SU-DHL-6 (cell line): ENCODE measurements at regions not wholly inside any gene's neighbourhood (a gene's known extent, or its start where the extent isn't known, plus 50 kb on each side); places are given as distances from the start of the nearest gene placed in this dataset.

Experiments used
- H2AFZ ChIP-seq: fragments of 200-600 bp; sonication (generic); 2 replicates; pipeline ENCODE4 v1.6.1; 2014; ENCODE audit warnings: low read depth, mild to moderate bottlenecking, moderate library complexity, mixed read lengths, antibody characterized with exemption, low read length; ENCODE audit not compliant: severe bottlenecking
- H3F3A ChIP-seq: fragments of 200-600 bp; shearing (Covaris generic); 2 replicates; pipeline ENCODE4 v1.6.0; 2016; ENCODE audit warnings: antibody characterized with exemption, mild to moderate bottlenecking; ENCODE audit not compliant: insufficient read depth
- H3K27ac ChIP-seq: fragments of 200-600 bp; sonication (generic); 2 replicates; pipeline ENCODE4 v1.5.1; 2016; ENCODE audit warnings: low read depth, mild to moderate bottlenecking, low read length, moderate library complexity, mixed read lengths
- H3K27me3 ChIP-seq: fragments of 200-600 bp; sonication (generic), shearing (Covaris generic); 2 replicates; pipeline ENCODE4 v1.6.0; 2014; ENCODE audit warnings: mild to moderate bottlenecking, low read length
- H3K36me3 ChIP-seq: fragments of 200-600 bp; sonication (generic); 2 replicates; pipeline ENCODE4 v1.6.1; 2014; ENCODE audit warnings: mild to moderate bottlenecking, low read length, mixed read lengths
- H3K4me2 ChIP-seq: fragments of 300-600, 200-600 bp; shearing (Covaris generic), sonication (generic); 2 replicates; pipeline ENCODE4 v1.6.0; 2014; ENCODE audit warnings: low read length, low read depth, mild to moderate bottlenecking; ENCODE audit not compliant: poor library complexity, severe bottlenecking
- H3K4me3 ChIP-seq: fragments of 200-600 bp; sonication (generic); 2 replicates; pipeline ENCODE4 v1.5.1; 2014; ENCODE audit warnings: antibody characterized with exemption, low read length, mild to moderate bottlenecking, mixed read lengths; ENCODE audit not compliant: insufficient read depth, poor library complexity, severe bottlenecking
- H3K79me2 ChIP-seq: fragments of 200-600 bp; sonication (generic); 2 replicates; pipeline ENCODE4 v1.6.1; 2014; ENCODE audit warnings: mild to moderate bottlenecking, low read length, moderate library complexity; ENCODE audit not compliant: insufficient read depth
- H3K9ac ChIP-seq: fragments of 200-600 bp; sonication (generic); 2 replicates; pipeline ENCODE4 v1.7.0; 2014; ENCODE audit warnings: mild to moderate bottlenecking, low read length
- H3K9me2 ChIP-seq: fragments of 200-600 bp; sonication (generic); replicated peaks from 2 replicates; pipeline ENCODE4 v1.6.1; 2014; ENCODE audit warnings: low read length; ENCODE audit not compliant: insufficient read depth
- H3K9me3 ChIP-seq: fragments of 200-600 bp; sonication (generic); 2 replicates; pipeline ENCODE4 v1.6.1; 2014; ENCODE audit warnings: low read length, mixed read lengths; ENCODE audit not compliant: insufficient read depth
- H4K20me1 ChIP-seq: fragments of 200-600 bp; sonication (generic); 2 replicates; pipeline ENCODE4 v1.6.1; 2014; ENCODE audit warnings: low read depth, mild to moderate bottlenecking, antibody characterized with exemption, low read length, moderate library complexity, mixed read lengths
- EZH2phosphoT487 ChIP-seq: fragments of 200-600 bp; sonication (generic), shearing (Covaris generic); conservative IDR thresholded peaks from 2 replicates; pipeline ENCODE4 v1.6.1; 2018; ENCODE audit warnings: mild to moderate bottlenecking, antibody characterized with exemption, low read length, moderate library complexity, mixed read lengths
- TF ChIP-seq, protein P1 (sequence below): fragments of 200-600 bp; sonication (generic); IDR thresholded peaks from one replicate; pipeline ENCODE4 v1.5.1; 2017; ENCODE audit warnings: antibody characterized with exemption, mild to moderate bottlenecking, low read length, moderate library complexity; ENCODE audit not compliant: insufficient read depth, poor library complexity, severe bottlenecking

GRCh38 chr7:67817481-67817880 lies 820.8 kb downstream of the TYW1 start:
- no peaks in the 10 kb centered on the region for H4K20me1 ChIP-seq
- no peak overlapping the region for H2AFZ ChIP-seq
- H3K79me2 ChIP-seq: no peaks in the 10 kb centered on the region
- H3K27me3 ChIP-seq: no peaks in the 10 kb centered on the region
- no peak overlapping the region for H3K9ac ChIP-seq
- H3K9me2 ChIP-seq: no peaks in the 10 kb centered on the region
- no peaks in the 10 kb centered on the region for H3K9me3 ChIP-seq
- no peak overlapping the region for H3K27ac ChIP-seq
- no peaks in the 10 kb centered on the region for H3F3A ChIP-seq
- H3K4me3 ChIP-seq: no peak overlapping the region
- TF ChIP-seq EZH2phosphoT487: no peak
- TF ChIP-seq, protein P1, sequence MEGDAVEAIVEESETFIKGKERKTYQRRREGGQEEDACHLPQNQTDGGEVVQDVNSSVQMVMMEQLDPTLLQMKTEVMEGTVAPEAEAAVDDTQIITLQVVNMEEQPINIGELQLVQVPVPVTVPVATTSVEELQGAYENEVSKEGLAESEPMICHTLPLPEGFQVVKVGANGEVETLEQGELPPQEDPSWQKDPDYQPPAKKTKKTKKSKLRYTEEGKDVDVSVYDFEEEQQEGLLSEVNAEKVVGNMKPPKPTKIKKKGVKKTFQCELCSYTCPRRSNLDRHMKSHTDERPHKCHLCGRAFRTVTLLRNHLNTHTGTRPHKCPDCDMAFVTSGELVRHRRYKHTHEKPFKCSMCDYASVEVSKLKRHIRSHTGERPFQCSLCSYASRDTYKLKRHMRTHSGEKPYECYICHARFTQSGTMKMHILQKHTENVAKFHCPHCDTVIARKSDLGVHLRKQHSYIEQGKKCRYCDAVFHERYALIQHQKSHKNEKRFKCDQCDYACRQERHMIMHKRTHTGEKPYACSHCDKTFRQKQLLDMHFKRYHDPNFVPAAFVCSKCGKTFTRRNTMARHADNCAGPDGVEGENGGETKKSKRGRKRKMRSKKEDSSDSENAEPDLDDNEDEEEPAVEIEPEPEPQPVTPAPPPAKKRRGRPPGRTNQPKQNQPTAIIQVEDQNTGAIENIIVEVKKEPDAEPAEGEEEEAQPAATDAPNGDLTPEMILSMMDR: no peak
- H3K36me3 ChIP-seq: no peaks in the 10 kb centered on the region
- no peak overlapping the region for H3K4me2 ChIP-seq

GRCh38 chr7:67821116-67821515 lies 824.5 kb downstream of the TYW1 start:
- Histone ChIP-seq H3K4me3 (no peak overlapping the region), H4K20me1 (no peaks in the 10 kb centered on the region), H3K9me2 (no peaks in the 10 kb centered on the region), H3F3A (no peaks in the 10 kb centered on the region), H3K36me3 (no peaks in the 10 kb centered on the region), H2AFZ (no peak overlapping the region), H3K9ac (no peak overlapping the region), H3K79me2 (no peaks in the 10 kb centered on the region), H3K4me2 (no peak overlapping the region), H3K9me3 (no peaks in the 10 kb centered on the region), H3K27me3 (no peaks in the 10 kb centered on the region), H3K27ac (no peak overlapping the region)
- TF ChIP-seq EZH2phosphoT487: no peak
- TF ChIP-seq, protein P1: no peak

GRCh38 chr7:67823345-67823744 lies 826.7 kb downstream of the TYW1 start:
- Histone ChIP-seq H4K20me1 (no peaks in the 10 kb centered on the region), H2AFZ (no peak overlapping the region), H3K27me3 (no peaks in the 10 kb centered on the region), H3K9ac (no peak overlapping the region), H3K27ac (no peak overlapping the region), H3K36me3 (no peaks in the 10 kb centered on the region), H3F3A (no peaks in the 10 kb centered on the region), H3K4me3 (no peak overlapping the region), H3K9me3 (no peaks in the 10 kb centered on the region), H3K9me2 (no peaks in the 10 kb centered on the region), H3K79me2 (no peaks in the 10 kb centered on the region), H3K4me2 (no peak overlapping the region)
- no peak for TF ChIP-seq EZH2phosphoT487
- TF ChIP-seq, protein P1: no peak

DNA sequence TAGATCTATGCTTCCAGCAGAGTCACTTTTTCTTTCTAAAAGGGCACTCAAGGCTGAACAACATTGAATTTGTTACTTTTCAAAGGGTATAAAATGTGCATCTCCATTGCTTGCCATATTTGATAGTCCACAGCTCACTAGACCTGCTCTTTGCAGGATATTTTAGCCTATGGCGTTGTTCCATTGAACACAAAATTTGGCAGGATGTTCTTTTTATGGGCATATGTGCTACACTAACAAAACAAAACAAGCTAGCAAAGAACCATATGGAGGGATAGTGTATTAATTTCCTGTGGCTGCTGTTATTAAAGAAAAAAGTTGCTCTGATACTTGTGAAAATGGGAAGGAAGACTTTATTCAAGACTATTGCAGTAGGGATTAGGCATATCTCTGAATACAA lies 828.7 kb downstream of the TYW1 start:
- H4K20me1 ChIP-seq: no peaks in the 10 kb centered on the region
- H3K27ac ChIP-seq: no peak overlapping the region
- H3K27me3 ChIP-seq: no peaks in the 10 kb centered on the region
- no peak for TF ChIP-seq EZH2phosphoT487
- TF ChIP-seq, protein P1: no peak
- H3K36me3 ChIP-seq: no peaks in the 10 kb centered on the region
- H3K9me2 ChIP-seq: no peaks in the 10 kb centered on the region
- H3K9ac ChIP-seq: no peak overlapping the region
- no peaks in the 10 kb centered on the region for H3K79me2 ChIP-seq
- H3K9me3 ChIP-seq: no peaks in the 10 kb centered on the region
- H2AFZ ChIP-seq: no peak overlapping the region
- no peak overlapping the region for H3K4me3 ChIP-seq
- H3F3A ChIP-seq: no peaks in the 10 kb centered on the region
- no peak overlapping the region for H3K4me2 ChIP-seq
